ENCODE measurements at regions not wholly inside any gene's neighbourhood (a gene's known extent, or its start where the extent isn't known, plus 50 kb on each side); places are given as distances from the start of the nearest gene placed in this dataset.

DNA sequence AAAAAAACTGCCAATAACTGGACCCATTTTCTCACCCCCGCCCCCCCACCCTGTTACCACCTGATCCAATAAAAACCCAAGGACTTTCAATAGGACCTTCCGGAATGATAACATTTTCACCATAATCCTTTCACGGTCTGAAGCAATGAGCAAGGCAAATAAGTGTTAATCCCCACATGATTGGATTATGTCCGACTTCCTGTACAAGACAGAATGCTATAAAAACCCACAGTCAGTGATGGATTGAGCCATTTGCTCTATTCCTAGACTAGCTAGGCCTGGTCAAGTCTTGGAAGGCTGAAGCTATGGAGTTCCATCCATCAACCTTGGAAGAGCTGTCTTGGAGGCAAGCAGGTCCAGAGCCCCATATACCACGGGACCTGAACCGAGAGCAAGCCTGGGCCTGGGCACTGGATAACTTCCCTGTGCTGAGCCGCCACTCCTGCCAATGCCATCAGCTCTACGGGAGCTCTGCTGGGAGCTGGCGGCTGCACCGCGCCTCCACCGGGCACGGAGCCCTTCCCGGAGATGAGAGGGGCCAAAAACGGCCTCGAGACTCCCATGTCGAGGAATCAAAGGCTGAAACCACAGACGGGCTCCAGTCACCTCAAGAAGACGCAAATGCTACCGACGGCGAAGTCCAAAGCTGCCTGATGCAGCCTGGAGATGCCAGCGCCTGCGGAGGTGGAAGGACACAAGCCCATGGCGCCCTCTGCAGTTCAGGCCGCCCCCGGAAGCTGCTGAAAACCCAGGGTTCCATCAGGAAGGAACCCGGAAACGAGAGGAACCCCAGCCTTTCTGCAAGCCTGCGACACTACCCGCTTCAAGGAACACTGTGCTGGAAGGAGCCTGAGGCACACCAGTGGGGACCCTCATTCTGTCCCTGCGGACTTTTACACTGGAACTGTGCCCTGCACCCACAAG lies 69.2 kb downstream of the ANXA2R start:
- TF ChIP-seq, protein P1, sequence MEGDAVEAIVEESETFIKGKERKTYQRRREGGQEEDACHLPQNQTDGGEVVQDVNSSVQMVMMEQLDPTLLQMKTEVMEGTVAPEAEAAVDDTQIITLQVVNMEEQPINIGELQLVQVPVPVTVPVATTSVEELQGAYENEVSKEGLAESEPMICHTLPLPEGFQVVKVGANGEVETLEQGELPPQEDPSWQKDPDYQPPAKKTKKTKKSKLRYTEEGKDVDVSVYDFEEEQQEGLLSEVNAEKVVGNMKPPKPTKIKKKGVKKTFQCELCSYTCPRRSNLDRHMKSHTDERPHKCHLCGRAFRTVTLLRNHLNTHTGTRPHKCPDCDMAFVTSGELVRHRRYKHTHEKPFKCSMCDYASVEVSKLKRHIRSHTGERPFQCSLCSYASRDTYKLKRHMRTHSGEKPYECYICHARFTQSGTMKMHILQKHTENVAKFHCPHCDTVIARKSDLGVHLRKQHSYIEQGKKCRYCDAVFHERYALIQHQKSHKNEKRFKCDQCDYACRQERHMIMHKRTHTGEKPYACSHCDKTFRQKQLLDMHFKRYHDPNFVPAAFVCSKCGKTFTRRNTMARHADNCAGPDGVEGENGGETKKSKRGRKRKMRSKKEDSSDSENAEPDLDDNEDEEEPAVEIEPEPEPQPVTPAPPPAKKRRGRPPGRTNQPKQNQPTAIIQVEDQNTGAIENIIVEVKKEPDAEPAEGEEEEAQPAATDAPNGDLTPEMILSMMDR (conservative IDR thresholded peaks at IDR 0.05; ENCODE audit: low read depth, low read length), result no peak
- Histone ChIP-seq H2AFZ (ENCODE audit: low read depth) (no peak overlapping the region), H3K4me3 (IDR thresholded peaks at IDR 0.05; ENCODE audit: insufficient read depth, low read depth, low read length) (no peak overlapping the region), H3K4me1 (ENCODE audit: low read depth, poor library complexity, severe bottlenecking) (no peaks in the 10 kb centered on the region), H3K4me2 (no peak overlapping the region), H3K27ac (no peak overlapping the region), H3K36me3 (ENCODE audit: insufficient read depth) (no peaks in the 10 kb centered on the region), H3K9ac (no peak overlapping the region), H3K27me3 (ENCODE audit: insufficient read depth, low read depth) (no peaks in the 10 kb centered on the region), H4K20me1 (ENCODE audit: insufficient read depth) (no peaks in the 10 kb centered on the region), H3K79me2 (ENCODE audit: insufficient read depth, low read depth) (no peaks in the 10 kb centered on the region)

DNA sequence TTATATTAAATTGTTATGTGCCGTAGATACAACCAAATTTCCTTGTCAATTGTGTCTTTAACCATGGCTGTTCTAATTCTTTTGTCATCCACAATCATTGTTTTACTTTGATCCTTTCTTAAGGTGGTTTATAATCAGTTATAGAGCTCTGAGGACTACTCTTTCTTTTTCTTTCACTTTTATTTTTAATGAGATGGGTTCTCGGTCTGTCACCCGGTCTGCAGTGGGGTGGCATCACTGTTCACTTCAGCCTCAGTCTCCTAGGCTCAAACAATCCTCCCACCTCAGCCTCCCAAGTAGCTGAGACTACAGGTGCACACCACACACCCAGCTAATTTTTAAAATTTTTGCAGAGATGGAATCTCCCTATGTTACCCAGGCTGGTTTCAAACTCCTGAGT lies 74.2 kb downstream of the ANXA2R start:
- H3K4me3 ChIP-seq (IDR thresholded peaks at IDR 0.05; ENCODE audit: insufficient read depth, low read depth, low read length), result no peak overlapping the region
- no peak overlapping the region for H3K27ac ChIP-seq
- TF ChIP-seq, protein P1 (conservative IDR thresholded peaks at IDR 0.05; ENCODE audit: low read depth, low read length), result no peak
- H3K36me3 ChIP-seq (ENCODE audit: insufficient read depth), result no peaks in the 10 kb centered on the region
- H3K27me3 ChIP-seq (ENCODE audit: insufficient read depth, low read depth), result no peaks in the 10 kb centered on the region
- H4K20me1 ChIP-seq (ENCODE audit: insufficient read depth), result no peaks in the 10 kb centered on the region
- H3K9ac ChIP-seq, result no peak overlapping the region
- H3K79me2 ChIP-seq (ENCODE audit: insufficient read depth, low read depth), result no peaks in the 10 kb centered on the region
- H3K4me1 ChIP-seq (ENCODE audit: low read depth, poor library complexity, severe bottlenecking), result no peaks in the 10 kb centered on the region
- no peak overlapping the region for H2AFZ ChIP-seq (ENCODE audit: low read depth)
- no peak overlapping the region for H3K4me2 ChIP-seq

DNA sequence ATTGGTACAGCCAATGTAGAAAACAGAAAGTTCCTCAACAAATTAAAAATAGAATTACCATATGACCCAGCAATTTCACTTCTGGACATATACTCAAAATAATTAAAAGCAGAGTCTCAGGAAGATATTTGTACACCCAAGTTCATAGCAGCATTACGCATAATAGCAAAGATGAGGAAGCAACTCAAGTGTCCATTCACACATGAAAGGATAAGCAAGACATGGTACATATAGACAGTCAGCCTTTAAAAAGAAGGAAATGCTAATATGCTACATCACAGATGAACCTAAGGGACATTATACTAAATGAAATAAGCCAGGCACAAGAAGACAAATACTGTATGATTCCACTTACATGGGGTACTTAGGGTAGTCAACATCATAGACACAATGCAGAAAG lies 76.7 kb downstream of the ANXA2R start:
- H3K79me2 ChIP-seq (ENCODE audit: insufficient read depth, low read depth), result no peaks in the 10 kb centered on the region
- H3K4me3 ChIP-seq (IDR thresholded peaks at IDR 0.05; ENCODE audit: insufficient read depth, low read depth, low read length), result no peak overlapping the region

DNA sequence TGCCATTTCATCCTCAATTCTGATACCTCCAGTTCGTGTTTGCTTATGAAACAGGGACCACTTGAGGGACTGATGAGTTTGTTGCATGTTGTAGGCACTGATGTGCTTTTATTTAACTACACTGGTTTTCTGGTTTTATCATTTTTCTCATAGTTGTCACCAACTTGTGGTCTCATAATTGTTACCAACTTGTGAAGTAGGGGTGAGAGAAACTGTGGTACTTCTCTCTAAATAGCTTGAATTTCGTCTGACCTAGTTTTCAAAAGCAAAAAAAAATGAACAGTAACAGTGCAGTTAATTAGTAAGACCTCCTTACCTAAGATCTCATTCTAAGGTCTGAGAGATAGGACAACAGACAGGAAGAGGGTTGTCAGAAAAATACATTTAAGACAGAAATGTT lies 78.0 kb downstream of the ANXA2R start:
- TF ChIP-seq, protein P1 (conservative IDR thresholded peaks at IDR 0.05; ENCODE audit: low read depth, low read length), result no peak
- Histone ChIP-seq H3K36me3 (ENCODE audit: insufficient read depth) (no peaks in the 10 kb centered on the region), H3K9ac (no peak overlapping the region), H3K4me2 (no peak overlapping the region), H3K4me3 (IDR thresholded peaks at IDR 0.05; ENCODE audit: insufficient read depth, low read depth, low read length) (no peak overlapping the region), H2AFZ (ENCODE audit: low read depth) (no peak overlapping the region), H3K79me2 (ENCODE audit: insufficient read depth, low read depth) (no peaks in the 10 kb centered on the region), H3K27ac (no peak overlapping the region), H3K27me3 (ENCODE audit: insufficient read depth, low read depth) (no peaks in the 10 kb centered on the region), H4K20me1 (ENCODE audit: insufficient read depth) (no peaks in the 10 kb centered on the region), H3K4me1 (ENCODE audit: low read depth, poor library complexity, severe bottlenecking) (no peaks in the 10 kb centered on the region)

More for the DNA sequence above, 76.7 kb downstream of the ANXA2R start:
- Histone ChIP-seq H2AFZ (ENCODE audit: low read depth) (no peak overlapping the region), H4K20me1 (ENCODE audit: insufficient read depth) (no peaks in the 10 kb centered on the region), H3K36me3 (ENCODE audit: insufficient read depth) (no peaks in the 10 kb centered on the region), H3K4me1 (ENCODE audit: low read depth, poor library complexity, severe bottlenecking) (no peaks in the 10 kb centered on the region), H3K27me3 (ENCODE audit: insufficient read depth, low read depth) (no peaks in the 10 kb centered on the region), H3K9ac (no peak overlapping the region), H3K4me2 (no peak overlapping the region), H3K27ac (no peak overlapping the region)
- TF ChIP-seq, protein P1 (conservative IDR thresholded peaks at IDR 0.05; ENCODE audit: low read depth, low read length), result no peak
